ENCODE measurements at regions not wholly inside any gene's neighbourhood (a gene's known extent, or its start where the extent isn't known, plus 50 kb on each side); places are given as distances from the start of the nearest gene placed in this dataset.

- no peak for TF ChIP-seq CTCF (IDR thresholded peaks at IDR 0.05)
- no peak for TF ChIP-seq POLR2A (IDR thresholded peaks at IDR 0.05)
These were observed 445.7 kb upstream of the CDIN1 start for GRCh38 chr15:36133742-36134141.
